ENCODE measurements at regions not wholly inside any gene's neighbourhood (a gene's known extent, or its start where the extent isn't known, plus 50 kb on each side); places are given as distances from the start of the nearest gene placed in this dataset.

GRCh38 chr10:36111676-36112075 lies 469.6 kb upstream of the FZD8 start:
- no peak for DNase-seq (ENCODE audit: low spot score)

GRCh38 chr10:36110097-36110496 lies 468.0 kb upstream of the FZD8 start:
- DNase-seq (ENCODE audit: low spot score), result no peak

- DNase-seq (ENCODE audit: low spot score), result no peak
Observed at GRCh38 chr10:36109399-36110023, 467.4 kb upstream of the FZD8 start.

GRCh38 chr10:36097696-36098095 lies 455.6 kb upstream of the FZD8 start:
- DNase-seq (ENCODE audit: low spot score), result no peak

- DNase-seq (ENCODE audit: low spot score), result no peak
Observed at GRCh38 chr10:36096576-36096975, 454.5 kb upstream of the FZD8 start.

GRCh38 chr10:36094096-36094495 lies 452.0 kb upstream of the FZD8 start:
- no peak for DNase-seq (ENCODE audit: low spot score)

- no peak for DNase-seq (ENCODE audit: low spot score)
Observed at GRCh38 chr10:36092116-36092515, 450.0 kb upstream of the FZD8 start.

GRCh38 chr10:36091007-36091406 lies 448.9 kb upstream of the FZD8 start:
- DNase-seq (ENCODE audit: low spot score), result no peak

- DNase-seq (ENCODE audit: low spot score), result no peak
Observed at GRCh38 chr10:36089790-36090440, 447.8 kb upstream of the FZD8 start.

- DNase-seq (ENCODE audit: low spot score), result no peak
Observed at GRCh38 chr10:36087006-36088005, 445.2 kb upstream of the FZD8 start.

- no peak for DNase-seq (ENCODE audit: low spot score)
Observed at GRCh38 chr10:36075196-36075595, 433.1 kb upstream of the FZD8 start.

- no peak for DNase-seq (ENCODE audit: low spot score)
Observed at GRCh38 chr10:36073796-36074345, 431.8 kb upstream of the FZD8 start.

- no peak for DNase-seq (ENCODE audit: low spot score)
Observed at GRCh38 chr10:36068542-36068941, 426.4 kb upstream of the FZD8 start.

- no peak for DNase-seq (ENCODE audit: low spot score)
Observed at GRCh38 chr10:36067748-36068147, 425.7 kb upstream of the FZD8 start.

GRCh38 chr10:36066850-36067249 lies 424.8 kb upstream of the FZD8 start:
- no peak for DNase-seq (ENCODE audit: low spot score)

- DNase-seq (ENCODE audit: low spot score), result no peak
Observed at GRCh38 chr10:36066102-36066501, 424.0 kb upstream of the FZD8 start.

GRCh38 chr10:36063396-36063795 lies 421.3 kb upstream of the FZD8 start:
- DNase-seq (ENCODE audit: low spot score), result no peak

- DNase-seq (ENCODE audit: low spot score), result no peak
Observed at GRCh38 chr10:36057731-36058130, 415.6 kb upstream of the FZD8 start.

- no peak for DNase-seq (ENCODE audit: low spot score)
Observed at GRCh38 chr10:36057180-36057579, 415.1 kb upstream of the FZD8 start.

- DNase-seq (ENCODE audit: low spot score), result no peak
Observed at GRCh38 chr10:36053775-36054174, 411.7 kb upstream of the FZD8 start.

GRCh38 chr10:36053271-36053670 lies 411.2 kb upstream of the FZD8 start:
- no peak for DNase-seq (ENCODE audit: low spot score)

GRCh38 chr10:36051500-36051991 lies 409.4 kb upstream of the FZD8 start:
- DNase-seq (ENCODE audit: low spot score), result no peak
